GM19452 (cell line): ENCODE measurements at regions not wholly inside any gene's neighbourhood (a gene's known extent, or its start where the extent isn't known, plus 50 kb on each side); places are given as distances from the start of the nearest gene placed in this dataset.
"Not testable (repeated sequence)": the region's sequence is repeated elsewhere in the genome, so short reads cannot be mapped to it uniquely, and the experiment has no call there.

ENCODE experiments used
- ATAC-seq: cut with Tn5 transposase; IDR thresholded peaks from one replicate; pipeline ENCODE4 v1.9.1; 2021; ENCODE audit not compliant: unreplicated experiment

GRCh38 chr2:44051593-44052347, 56.0 kb upstream of the LRPPRC start:
- no peak for ATAC-seq

- ATAC-seq: no peak
Observed at GRCh38 chr2:44052584-44052983, 56.8 kb upstream of the LRPPRC start.

- ATAC-seq: no peak
Observed at GRCh38 chr2:44053052-44053451, 57.3 kb upstream of the LRPPRC start.

GRCh38 chr2:44053456-44053855, 57.7 kb upstream of the LRPPRC start:
- ATAC-seq: no peak

- no peak for ATAC-seq
Observed at GRCh38 chr2:44055229-44055628, 59.4 kb upstream of the LRPPRC start.

- no peak for ATAC-seq
Observed at GRCh38 chr2:44055664-44056063, 59.9 kb upstream of the LRPPRC start.

GRCh38 chr2:44056947-44057346, 61.2 kb upstream of the LRPPRC start:
- ATAC-seq: no peak

- ATAC-seq: not testable (repeated sequence)
Observed at GRCh38 chr2:44060286-44060685, 64.5 kb upstream of the LRPPRC start.

- ATAC-seq: no peak
Observed at GRCh38 chr2:44060990-44061389, 65.2 kb upstream of the LRPPRC start.

- no peak for ATAC-seq
Observed at GRCh38 chr2:44061469-44061868, 65.7 kb upstream of the LRPPRC start.

GRCh38 chr2:44061876-44062275, 66.1 kb upstream of the LRPPRC start:
- no peak for ATAC-seq

GRCh38 chr2:44063033-44063432, 67.2 kb upstream of the LRPPRC start:
- ATAC-seq: no peak

GRCh38 chr2:44064281-44064680, 68.5 kb upstream of the LRPPRC start:
- ATAC-seq: not testable (repeated sequence)

GRCh38 chr2:44067012-44067790, 71.4 kb upstream of the LRPPRC start:
- not testable (repeated sequence) for ATAC-seq

GRCh38 chr2:44067791-44068181, 72.0 kb upstream of the LRPPRC start:
- ATAC-seq: not testable (repeated sequence)

GRCh38 chr2:44071454-44072046, 75.8 kb upstream of the LRPPRC start:
- no peak for ATAC-seq

GRCh38 chr2:44073667-44074066, 77.9 kb upstream of the LRPPRC start:
- ATAC-seq: not testable (repeated sequence)

- not testable (repeated sequence) for ATAC-seq
Observed at GRCh38 chr2:44074795-44075194, 79.0 kb upstream of the LRPPRC start.

GRCh38 chr2:44075541-44075940, 79.8 kb upstream of the LRPPRC start:
- no peak for ATAC-seq

- ATAC-seq: no peak
Observed at GRCh38 chr2:44077942-44078511, 82.2 kb upstream of the LRPPRC start.

GRCh38 chr2:44079686-44080085, 83.9 kb upstream of the LRPPRC start:
- ATAC-seq: no peak

GRCh38 chr2:44083054-44083453, 85.6 kb upstream of the PPM1B start:
- no peak for ATAC-seq
